GM10248 (cell line): ENCODE measurements at regions not wholly inside any gene's neighbourhood (a gene's known extent, or its start where the extent isn't known, plus 50 kb on each side); places are given as distances from the start of the nearest gene placed in this dataset.
"Not testable (repeated sequence)": the region's sequence is repeated elsewhere in the genome, so short reads cannot be mapped to it uniquely, and the experiment has no call there.

Experiments
- CTCF ChIA-PET: fragments of 300-600 bp; sonication (Branson Sonifier 250); formaldehyde crosslinking; extraction: SDS; loops from one replicate; lab custom pipeline; 2021; ENCODE audit warnings: antibody characterized with exemption; lab: Yijun Ruan, JAX
- POLR2A ChIA-PET: fragments of 350-650 bp; sonication (Branson Sonifier 250); formaldehyde crosslinking; extraction: SDS; loops from one replicate; lab custom pipeline; 2020; ENCODE audit warnings: antibody characterized with exemption; lab: Yijun Ruan, JAX
- DNase-seq: peaks from one replicate; pipeline ENCODE4 v3.0.0; 2012; ENCODE audit errors: extremely low spot score
- CTCF ChIP-seq: IDR thresholded peaks from 2 replicates; pipeline ENCODE4 v1.5.1; 2012; ENCODE audit warnings: mild to moderate bottlenecking, low read depth; ENCODE audit errors: extremely low read depth, missing control alignments, control extremely low read depth

GRCh38 chr7:24075426-24075810, 208.6 kb upstream of the NPY start:
- TF ChIP-seq CTCF = no peak
- ChIA-PET CTCF (no interaction called here), POLR2A (no interaction called here)
- no peak for DNase-seq

GRCh38 chr7:24082826-24083225, 201.2 kb upstream of the NPY start:
- TF ChIP-seq CTCF = no peak
- no peak for DNase-seq
- ChIA-PET CTCF (no interaction called here), POLR2A (no interaction called here)

DNA sequence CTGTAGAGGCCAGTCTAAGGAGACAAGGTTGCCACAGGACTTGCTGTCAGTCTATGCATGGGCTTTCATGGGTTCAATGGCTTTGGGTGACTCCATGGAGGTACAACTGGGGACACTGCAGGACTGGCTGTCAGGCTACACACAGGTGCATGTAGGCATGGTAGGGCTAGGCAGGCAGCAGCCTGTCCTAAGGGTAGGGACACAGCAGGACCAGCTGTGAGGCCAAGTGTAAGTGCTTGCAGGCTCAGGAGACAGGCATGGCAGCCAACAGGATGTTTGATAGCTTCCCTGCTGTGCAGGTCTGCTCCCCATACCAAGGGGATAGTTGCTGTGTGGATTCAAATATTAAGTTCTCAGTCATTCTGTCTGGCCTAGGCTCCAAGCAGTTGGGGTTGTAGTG, 181.0 kb upstream of the NPY start:
- ChIA-PET POLR2A (no interaction called here), CTCF (no interaction called here)
- no peak for TF ChIP-seq CTCF
- DNase-seq = no peak

- ChIA-PET CTCF (interaction anchor here (1.2 to 1.4 kb wide), 2 partner anchors 10 to 30 kb away, joined by 3 to 4 read pairs; no protein-coding TSS in a partner anchor), POLR2A (no interaction called here)
- TF ChIP-seq CTCF = no peak
- DNase-seq = no peak
Measured at GRCh38 chr7:24108906-24109376, 175.0 kb upstream of the NPY start.

GRCh38 chr7:24110056-24110455, 173.9 kb upstream of the NPY start:
- no peak for DNase-seq
- CTCF ChIA-PET = interaction anchor here (1.4 kb wide), 1 partner anchor 9 kb away, joined by 3 read pairs; no protein-coding TSS in a partner anchor
- no peak for TF ChIP-seq CTCF
- POLR2A ChIA-PET = no interaction called here

DNA sequence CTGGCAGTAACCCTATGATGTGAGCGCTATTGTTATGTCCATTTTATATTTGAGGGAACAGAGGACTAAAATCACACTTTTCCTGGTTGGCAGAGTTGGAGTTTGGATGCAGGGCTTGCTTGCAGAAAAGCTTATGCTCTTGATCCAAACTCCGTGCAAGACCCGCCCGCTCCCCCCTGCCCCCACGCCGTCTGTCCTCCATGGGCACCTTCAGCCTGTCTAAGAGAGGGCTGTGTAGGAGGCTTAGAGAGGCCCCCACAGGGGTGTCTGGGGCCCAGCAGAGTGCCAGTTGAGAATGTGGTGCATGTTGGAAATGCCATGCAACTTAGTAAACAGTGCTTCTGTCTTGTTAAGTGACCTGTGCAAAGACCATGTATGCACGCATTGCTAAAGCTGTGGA, 170.5 kb upstream of the NPY start:
- ChIA-PET CTCF (no interaction called here), POLR2A (no interaction called here)
- no peak for TF ChIP-seq CTCF
- no peak for DNase-seq

DNA sequence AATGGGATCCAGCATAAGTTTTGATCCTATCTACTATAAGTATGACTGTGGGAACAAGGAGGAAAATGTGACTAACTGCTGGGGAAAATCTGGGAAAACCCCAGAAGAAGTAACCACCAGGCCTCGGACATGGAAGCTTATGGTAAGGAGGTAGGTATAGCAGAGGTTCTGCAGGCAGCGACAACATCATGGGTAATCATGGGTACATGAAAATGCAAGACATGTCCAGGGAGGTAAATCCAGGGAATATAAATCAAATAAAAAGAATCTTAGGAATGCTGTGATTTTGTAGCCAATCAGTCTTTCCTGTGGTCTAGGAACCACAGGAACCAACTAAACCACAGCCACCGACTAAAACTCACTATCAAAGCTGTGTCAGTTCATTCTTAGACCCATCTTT, 168.3 kb upstream of the NPY start:
- no peak for DNase-seq
- ChIA-PET POLR2A (no interaction called here), CTCF (no interaction called here)

GRCh38 chr7:24117903-24118499, 166.0 kb upstream of the NPY start:
- DNase-seq, POLR2A ChIA-PET: not testable (repeated sequence)
- CTCF ChIA-PET = interaction anchor here (0.8 kb wide), 1 partner anchor 8 kb away, joined by 3 read pairs; no protein-coding TSS in a partner anchor

More for the DNA sequence above, 168.3 kb upstream of the NPY start:
- TF ChIP-seq CTCF = no peak
